Stimulated activated CD4-positive, alpha-beta T cell treated with anti-CD3 and anti-CD28 coated beads, Interleukin-15, amount 100 ng/mL, for 24 hours (primary cell): ENCODE measurements at regions not wholly inside any gene's neighbourhood (a gene's known extent, or its start where the extent isn't known, plus 50 kb on each side); places are given as distances from the start of the nearest gene placed in this dataset.

Experiments
- DNase-seq: peaks from one replicate; pipeline ENCODE4 v3.0.0-alpha.2; 2020

GRCh38 chr12:25757037-25757665, 201.3 kb upstream of the RASSF8 start:
- DNase-seq, result no peak

GRCh38 chr12:25759752-25760151, 198.7 kb upstream of the RASSF8 start:
- DNase-seq, result no peak

- no peak for DNase-seq
These were observed 197.1 kb upstream of the RASSF8 start for GRCh38 chr12:25761356-25761755.

- DNase-seq, result no peak
These were observed 194.1 kb upstream of the RASSF8 start for GRCh38 chr12:25764409-25764808.

- no peak for DNase-seq
These were observed 193.6 kb upstream of the RASSF8 start for GRCh38 chr12:25764892-25765291.

- DNase-seq, result no peak
These were observed 190.9 kb upstream of the RASSF8 start for GRCh38 chr12:25767606-25768005.

- DNase-seq, result no peak
These were observed 190.3 kb upstream of the RASSF8 start for GRCh38 chr12:25768151-25768550.

GRCh38 chr12:25769082-25769945, 189.2 kb upstream of the RASSF8 start:
- no peak for DNase-seq

GRCh38 chr12:25771041-25771440, 187.4 kb upstream of the RASSF8 start:
- DNase-seq, result no peak

- DNase-seq, result no peak
These were observed 187.0 kb upstream of the RASSF8 start for GRCh38 chr12:25771476-25771875.

- DNase-seq, result no peak
These were observed 182.5 kb upstream of the RASSF8 start for GRCh38 chr12:25775968-25776367.

GRCh38 chr12:25780771-25781170, 177.7 kb upstream of the RASSF8 start:
- no peak for DNase-seq

- DNase-seq, result no peak
These were observed 177.2 kb upstream of the RASSF8 start for GRCh38 chr12:25781232-25781631.

- no peak for DNase-seq
These were observed 174.9 kb upstream of the RASSF8 start for GRCh38 chr12:25783566-25783965.

GRCh38 chr12:25784669-25785068, 173.8 kb upstream of the RASSF8 start:
- no peak for DNase-seq

GRCh38 chr12:25785134-25785533, 173.3 kb upstream of the RASSF8 start:
- DNase-seq, result no peak

GRCh38 chr12:25787701-25788100, 170.8 kb upstream of the RASSF8 start:
- DNase-seq, result no peak

- DNase-seq, result no peak
These were observed 169.6 kb upstream of the RASSF8 start for GRCh38 chr12:25788707-25789442.

- no peak for DNase-seq
These were observed 168.9 kb upstream of the RASSF8 start for GRCh38 chr12:25789541-25789944.

- DNase-seq, result no peak
These were observed 166.5 kb upstream of the RASSF8 start for GRCh38 chr12:25792031-25792430.

- no peak for DNase-seq
These were observed 165.3 kb upstream of the RASSF8 start for GRCh38 chr12:25793196-25793595.

- no peak for DNase-seq
These were observed 163.9 kb upstream of the RASSF8 start for GRCh38 chr12:25794571-25794970.

GRCh38 chr12:25796523-25797000, 161.9 kb upstream of the RASSF8 start:
- DNase-seq, result no peak

- no peak for DNase-seq
These were observed 161.1 kb upstream of the RASSF8 start for GRCh38 chr12:25797386-25797785.
